OCI-LY7 (cell line): ENCODE measurements at regions not wholly inside any gene's neighbourhood (a gene's known extent, or its start where the extent isn't known, plus 50 kb on each side); places are given as distances from the start of the nearest gene placed in this dataset.

Experiments
- BruUV-seq: library from RNA; stranded (reverse); fragments of 400-500 nt; replicated peaks from 2 replicates; lab custom pipeline; 2021; lab: Mats Ljungman, UMichigan
- CTCF ChIA-PET: fragments of 300-600 bp; sonication (Branson Sonifier 250); formaldehyde crosslinking; loops from one replicate; lab custom pipeline; 2022; ENCODE audit warnings: antibody characterized with exemption; ENCODE audit not compliant: unreplicated experiment; lab: Charles Lee
- POLR2A ChIA-PET: fragments of 300-600 bp; sonication (Branson Sonifier 250); formaldehyde crosslinking; loops from one replicate; lab custom pipeline; 2022; ENCODE audit warnings: antibody characterized with exemption; lab: Charles Lee
- DNase-seq: peaks from one replicate; pipeline ENCODE4 v3.0.0-alpha.2; 2015; ENCODE audit warnings: low spot score
- H2AFZ ChIP-seq: fragments of 200-600 bp; sonication (generic), shearing (Covaris generic); 2 replicates; pipeline ENCODE4 v1.6.1; 2014; ENCODE audit warnings: mild to moderate bottlenecking, antibody characterized with exemption, low read length, moderate library complexity
- H3K27ac ChIP-seq: fragments of 200-600 bp; sonication (generic); 2 replicates; pipeline ENCODE4 v1.5.1; 2014; ENCODE audit warnings: mixed run types, low read depth, mild to moderate bottlenecking, moderate library complexity, low read length, inconsistent platforms; ENCODE audit not compliant: poor library complexity, severe bottlenecking
- H3K36me3 ChIP-seq: fragments of 200-600 bp; sonication (generic); 2 replicates; pipeline ENCODE4 v1.6.1; 2014; ENCODE audit warnings: mild to moderate bottlenecking, antibody characterized with exemption, low read length, moderate library complexity, mixed read lengths; ENCODE audit not compliant: insufficient read depth
- H3K4me1 ChIP-seq: fragments of 200-600 bp; sonication (generic); 2 replicates; pipeline ENCODE4 v1.5.1; 2014; ENCODE audit warnings: mild to moderate bottlenecking, low read length; ENCODE audit not compliant: insufficient read depth, poor library complexity, severe bottlenecking
- H3K4me2 ChIP-seq: fragments of 200-600 bp; sonication (generic); 2 replicates; pipeline ENCODE4 v1.6.1; 2014; ENCODE audit warnings: mild to moderate bottlenecking, low read length
- H3K4me3 ChIP-seq: fragments of 200-600 bp; sonication (generic); 2 replicates; pipeline ENCODE4 v1.5.1; 2014; ENCODE audit warnings: mild to moderate bottlenecking, low read depth, low read length; ENCODE audit not compliant: poor library complexity, severe bottlenecking
- H3K79me2 ChIP-seq: fragments of 200-600 bp; sonication (generic); 2 replicates; pipeline ENCODE4 v1.6.1; 2016; ENCODE audit warnings: low read depth, mild to moderate bottlenecking, low read length, moderate library complexity, mixed read lengths; ENCODE audit not compliant: insufficient read depth
- H3K9me2 ChIP-seq: fragments of 200-600 bp; sonication (generic); 2 replicates; pipeline ENCODE4 v1.6.1; 2016; ENCODE audit warnings: mild to moderate bottlenecking, low read length, mixed read lengths; ENCODE audit not compliant: insufficient read depth
- H3K9me3 ChIP-seq: fragments of 200-600 bp; sonication (generic); 2 replicates; pipeline ENCODE4 v1.6.1; 2014; ENCODE audit warnings: mild to moderate bottlenecking, mixed run types, low read length, mixed read lengths
- H4K20me1 ChIP-seq: fragments of 200-600 bp; sonication (generic); 2 replicates; pipeline ENCODE4 v1.6.1; 2014; ENCODE audit warnings: mild to moderate bottlenecking, antibody characterized with exemption, low read length, moderate library complexity, mixed read lengths; ENCODE audit not compliant: insufficient read depth
- CTCF ChIP-seq: fragments of 200-600 bp; sonication (generic); conservative IDR thresholded peaks from 2 replicates; pipeline ENCODE4 v1.5.1; 2014; ENCODE audit warnings: mild to moderate bottlenecking, antibody characterized with exemption, low read length, moderate library complexity, mixed read lengths
- EZH2phosphoT487 ChIP-seq: fragments of 200-600 bp; sonication (generic); IDR thresholded peaks from 2 replicates; pipeline ENCODE4 v1.6.1; 2018; ENCODE audit warnings: low read depth, borderline replicate concordance, mild to moderate bottlenecking, mixed run types, antibody characterized with exemption, low read length, moderate library complexity, mixed read lengths
- intact Hi-C: fragments of 100-400 bp; cut with micrococcal nuclease; formaldehyde crosslinking; loops from one replicate; pipeline ENCODE4 v1.10.0; 2022; ENCODE audit not compliant: unreplicated experiment

- TF ChIP-seq EZH2phosphoT487 (no peak), CTCF (no peak)
- no peak overlapping the region for H2AFZ ChIP-seq
- H3K4me1 ChIP-seq, result no peaks in the 10 kb centered on the region
- no peak overlapping the region for H3K4me3 ChIP-seq
- POLR2A ChIA-PET, result interaction anchor here (0.6 kb wide), 1 partner anchor 294 kb away, joined by 3 read pairs; no protein-coding TSS in a partner anchor
- H4K20me1 ChIP-seq, result no peaks in the 10 kb centered on the region
- no peak for DNase-seq
- no TSS peak for BruUV-seq
- no peaks in the 10 kb centered on the region for H3K9me2 ChIP-seq
- no peaks in the 10 kb centered on the region for H3K36me3 ChIP-seq
- no peak overlapping the region for H3K4me2 ChIP-seq
- CTCF ChIA-PET, result no interaction called here
- intact Hi-C loops, result no loop called here
- H3K79me2 ChIP-seq, result no peaks in the 10 kb centered on the region
- H3K9me3 ChIP-seq, result no peaks in the 10 kb centered on the region
- no peak overlapping the region for H3K27ac ChIP-seq
These were observed 1162.6 kb upstream of the C9orf72 start for GRCh38 chr9:28735738-28736342.

GRCh38 chr9:28741459-28741858 is 1168.2 kb upstream of the C9orf72 start:
- intact Hi-C loops, result no loop called here
- TF ChIP-seq CTCF, result no peak
- no peak for TF ChIP-seq EZH2phosphoT487
- Histone ChIP-seq H3K9me3 (no peaks in the 10 kb centered on the region), H3K4me1 (no peaks in the 10 kb centered on the region), H2AFZ (no peak overlapping the region), H4K20me1 (no peaks in the 10 kb centered on the region), H3K27ac (no peak overlapping the region), H3K9me2 (no peaks in the 10 kb centered on the region), H3K36me3 (no peaks in the 10 kb centered on the region), H3K4me2 (no peak overlapping the region), H3K79me2 (no peaks in the 10 kb centered on the region), H3K4me3 (no peak overlapping the region)
- POLR2A ChIA-PET, result no interaction called here
- no TSS peak for BruUV-seq
- no peak for DNase-seq
- CTCF ChIA-PET, result no interaction called here

GRCh38 chr9:28747351-28747985 is 1174.2 kb upstream of the C9orf72 start:
- intact Hi-C loops, result no loop called here
- Histone ChIP-seq H3K4me1 (no peaks in the 10 kb centered on the region), H3K9me2 (no peaks in the 10 kb centered on the region), H3K4me3 (no peak overlapping the region), H3K27ac (no peak overlapping the region), H2AFZ (no peak overlapping the region), H3K9me3 (no peaks in the 10 kb centered on the region), H3K79me2 (no peaks in the 10 kb centered on the region), H3K36me3 (no peaks in the 10 kb centered on the region), H3K4me2 (no peak overlapping the region), H4K20me1 (no peaks in the 10 kb centered on the region)
- TF ChIP-seq EZH2phosphoT487 (no peak), CTCF (no peak)
- ChIA-PET CTCF (no interaction called here), POLR2A (no interaction called here)
- no TSS peak for BruUV-seq
- DNase-seq, result no peak
